ENCODE measurements at regions not wholly inside any gene's neighbourhood (a gene's known extent, or its start where the extent isn't known, plus 50 kb on each side); places are given as distances from the start of the nearest gene placed in this dataset.

- no peak for DNase-seq (ENCODE audit: low read depth)
Measured at GRCh38 chr2:128751746-128752145, 433.1 kb upstream of the HS6ST1 start.

GRCh38 chr2:128752691-128753263 is 434.1 kb upstream of the HS6ST1 start:
- DNase-seq (ENCODE audit: low read depth): no peak

- no peak for DNase-seq (ENCODE audit: low read depth)
Measured at GRCh38 chr2:128753321-128753720, 434.7 kb upstream of the HS6ST1 start.

GRCh38 chr2:128753800-128754199 is 435.1 kb upstream of the HS6ST1 start:
- DNase-seq (ENCODE audit: low read depth): no peak

- DNase-seq (ENCODE audit: low read depth): no peak
Measured at GRCh38 chr2:128754246-128754724, 435.6 kb upstream of the HS6ST1 start.

- DNase-seq (ENCODE audit: low read depth): no peak
Measured at GRCh38 chr2:128755695-128756364, 437.2 kb upstream of the HS6ST1 start.

GRCh38 chr2:128756365-128756717 is 437.7 kb upstream of the HS6ST1 start:
- DNase-seq (ENCODE audit: low read depth): no peak

GRCh38 chr2:128765811-128766210 is 447.1 kb upstream of the HS6ST1 start:
- DNase-seq (ENCODE audit: low read depth): no peak

- DNase-seq (ENCODE audit: low read depth): no peak
Measured at GRCh38 chr2:128768041-128768440, 449.4 kb upstream of the HS6ST1 start.

- DNase-seq (ENCODE audit: low read depth): no peak
Measured at GRCh38 chr2:128769457-128770142, 450.9 kb upstream of the HS6ST1 start.

- DNase-seq (ENCODE audit: low read depth): no peak
Measured at GRCh38 chr2:128770143-128771085, 451.7 kb upstream of the HS6ST1 start.

- DNase-seq (ENCODE audit: low read depth): no peak
Measured at GRCh38 chr2:128771401-128771800, 452.7 kb upstream of the HS6ST1 start.

GRCh38 chr2:128772671-128773070 is 454.0 kb upstream of the HS6ST1 start:
- no peak for DNase-seq (ENCODE audit: low read depth)

- DNase-seq (ENCODE audit: low read depth): no peak
Measured at GRCh38 chr2:128773641-128774319, 455.1 kb upstream of the HS6ST1 start.

GRCh38 chr2:128774320-128775216 is 455.9 kb upstream of the HS6ST1 start:
- DNase-seq (ENCODE audit: low read depth): no peak

- DNase-seq (ENCODE audit: low read depth): no peak
Measured at GRCh38 chr2:128775217-128775913, 456.7 kb upstream of the HS6ST1 start.

- DNase-seq (ENCODE audit: low read depth): no peak
Measured at GRCh38 chr2:128775914-128776285, 457.2 kb upstream of the HS6ST1 start.

GRCh38 chr2:128776461-128777195 is 458.0 kb upstream of the HS6ST1 start:
- no peak for DNase-seq (ENCODE audit: low read depth)

All from non-pigmented ciliary epithelial cell (primary cell).